RWPE1 (cell line): ENCODE measurements at regions not wholly inside any gene's neighbourhood (a gene's known extent, or its start where the extent isn't known, plus 50 kb on each side); places are given as distances from the start of the nearest gene placed in this dataset.
"Not testable (repeated sequence)": the region's sequence is repeated elsewhere in the genome, so short reads cannot be mapped to it uniquely, and the experiment has no call there.

Source experiments
- CTCF ChIA-PET: fragments of 350-600 bp; sonication (Branson Sonifier 250); formaldehyde crosslinking; extraction: SDS; loops from one replicate; lab custom pipeline; 2021; lab: Yijun Ruan, JAX
- POLR2A ChIA-PET: fragments of 400-600 bp; formaldehyde crosslinking; extraction: SDS; loops from one replicate; lab custom pipeline; 2020; ENCODE audit warnings: antibody characterized with exemption; ENCODE audit not compliant: low non-redundant PET; lab: Yijun Ruan, JAX
- DNase-seq: peaks from one replicate; pipeline ENCODE4 v3.0.0; 2012; ENCODE audit warnings: low spot score
- H3K27ac ChIP-seq: fragments of 450-650 bp; 2 replicates; pipeline ENCODE4 v1.5.1; 2017
- TF ChIP-seq, protein P1 (sequence below): fragments of 450-650 bp; conservative IDR thresholded peaks from 2 replicates; pipeline ENCODE4 v1.5.1; 2017; ENCODE audit warnings: low read depth, mild to moderate bottlenecking

- ChIA-PET CTCF (no interaction called here), POLR2A (no interaction called here)
- TF ChIP-seq, protein P1, sequence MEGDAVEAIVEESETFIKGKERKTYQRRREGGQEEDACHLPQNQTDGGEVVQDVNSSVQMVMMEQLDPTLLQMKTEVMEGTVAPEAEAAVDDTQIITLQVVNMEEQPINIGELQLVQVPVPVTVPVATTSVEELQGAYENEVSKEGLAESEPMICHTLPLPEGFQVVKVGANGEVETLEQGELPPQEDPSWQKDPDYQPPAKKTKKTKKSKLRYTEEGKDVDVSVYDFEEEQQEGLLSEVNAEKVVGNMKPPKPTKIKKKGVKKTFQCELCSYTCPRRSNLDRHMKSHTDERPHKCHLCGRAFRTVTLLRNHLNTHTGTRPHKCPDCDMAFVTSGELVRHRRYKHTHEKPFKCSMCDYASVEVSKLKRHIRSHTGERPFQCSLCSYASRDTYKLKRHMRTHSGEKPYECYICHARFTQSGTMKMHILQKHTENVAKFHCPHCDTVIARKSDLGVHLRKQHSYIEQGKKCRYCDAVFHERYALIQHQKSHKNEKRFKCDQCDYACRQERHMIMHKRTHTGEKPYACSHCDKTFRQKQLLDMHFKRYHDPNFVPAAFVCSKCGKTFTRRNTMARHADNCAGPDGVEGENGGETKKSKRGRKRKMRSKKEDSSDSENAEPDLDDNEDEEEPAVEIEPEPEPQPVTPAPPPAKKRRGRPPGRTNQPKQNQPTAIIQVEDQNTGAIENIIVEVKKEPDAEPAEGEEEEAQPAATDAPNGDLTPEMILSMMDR: no peak
- DNase-seq: no peak
- no peak overlapping the region for H3K27ac ChIP-seq
Measured at GRCh38 chr13:107928762-107929161, 286.6 kb downstream of the LIG4 start.

GRCh38 chr13:107927557-107927956, 287.8 kb downstream of the LIG4 start:
- TF ChIP-seq, protein P1: no peak
- CTCF ChIA-PET: no interaction called here
- POLR2A ChIA-PET: no interaction called here
- DNase-seq: no peak
- H3K27ac ChIP-seq: no peak overlapping the region

DNA sequence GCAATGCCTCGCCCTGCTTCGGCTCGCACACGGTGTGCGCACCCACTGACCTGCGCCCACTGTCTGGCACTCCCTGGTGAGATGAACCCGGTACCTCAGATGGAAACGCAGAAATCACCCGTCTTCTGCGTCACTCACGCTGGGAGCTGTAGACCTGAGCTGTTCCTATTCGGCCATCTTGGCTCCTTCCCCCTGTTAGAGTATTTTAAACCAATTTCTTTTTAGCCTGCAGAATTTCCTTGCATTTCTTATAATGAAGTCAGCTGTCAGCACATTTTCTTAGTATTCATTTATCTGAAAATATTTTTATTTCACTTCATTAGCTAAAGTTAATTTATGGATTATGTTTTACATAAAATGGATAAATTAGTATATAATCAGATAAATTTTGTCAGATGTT, 288.8 kb downstream of the LIG4 start:
- CTCF ChIA-PET, DNase-seq, H3K27ac ChIP-seq, POLR2A ChIA-PET: not testable (repeated sequence)

DNA sequence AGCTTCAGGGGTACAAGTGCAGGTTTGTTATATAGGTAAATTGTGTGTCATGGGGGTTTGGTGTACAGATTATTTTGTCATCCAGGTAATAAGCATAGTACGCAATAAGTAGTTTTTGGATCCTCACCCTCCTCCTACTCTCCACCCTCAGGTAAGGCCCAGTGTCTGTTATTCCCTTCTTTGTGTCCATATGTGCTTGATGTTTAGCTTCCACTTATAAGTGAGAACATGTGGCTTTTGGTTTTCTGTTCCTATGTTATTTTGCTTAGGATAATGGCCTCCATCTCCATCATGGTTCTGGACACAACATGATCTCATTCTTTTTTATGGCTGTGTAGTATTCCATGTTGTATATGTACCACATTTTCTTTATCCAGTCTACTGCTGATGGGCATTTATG, 298.4 kb downstream of the LIG4 start:
- H3K27ac ChIP-seq, CTCF ChIA-PET, DNase-seq, POLR2A ChIA-PET: not testable (repeated sequence)

- no peak overlapping the region for H3K27ac ChIP-seq
- ChIA-PET POLR2A (no interaction called here), CTCF (no interaction called here)
- no peak for DNase-seq
- TF ChIP-seq, protein P1: no peak
Measured at GRCh38 chr13:107912745-107913144, 302.6 kb downstream of the LIG4 start.

DNA sequence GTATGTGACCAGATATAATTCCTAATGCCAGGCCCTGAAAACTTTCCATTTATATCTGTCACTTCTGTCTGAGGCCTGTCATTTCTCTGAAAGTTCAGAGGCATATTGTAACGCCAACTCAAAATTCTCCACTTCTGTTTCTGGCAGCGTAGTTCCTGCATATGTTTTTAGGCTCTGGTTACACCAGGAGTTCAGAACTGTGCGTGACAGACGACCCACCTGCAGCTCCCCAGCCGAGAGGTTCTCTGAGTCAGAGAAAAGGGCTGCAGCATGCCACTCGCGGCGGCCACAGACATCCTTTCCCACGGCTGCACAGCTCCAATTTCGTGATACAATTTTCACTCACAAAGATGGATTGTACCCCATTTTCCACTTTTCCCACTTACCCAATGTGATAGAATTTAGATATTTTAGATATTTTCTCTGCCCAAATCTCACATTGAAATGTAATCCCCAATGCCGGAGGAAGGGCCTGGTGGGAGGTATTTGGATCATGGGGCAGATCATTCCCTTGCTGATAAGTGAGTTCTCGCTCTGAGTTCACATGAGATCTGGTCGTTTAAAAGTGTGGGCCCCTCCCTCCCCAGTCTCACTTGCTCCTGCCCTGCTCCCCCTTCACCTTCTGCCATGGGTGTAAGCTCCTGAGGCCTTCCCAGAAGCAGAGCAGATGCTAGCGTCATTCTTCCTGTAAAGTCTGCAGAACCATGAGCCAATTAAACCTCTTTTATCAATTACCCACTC, 308.1 kb downstream of the LIG4 start:
- POLR2A ChIA-PET: no interaction called here
- DNase-seq: no peak
- CTCF ChIA-PET: no interaction called here
- TF ChIP-seq, protein P1: no peak
- no peak overlapping the region for H3K27ac ChIP-seq

DNA sequence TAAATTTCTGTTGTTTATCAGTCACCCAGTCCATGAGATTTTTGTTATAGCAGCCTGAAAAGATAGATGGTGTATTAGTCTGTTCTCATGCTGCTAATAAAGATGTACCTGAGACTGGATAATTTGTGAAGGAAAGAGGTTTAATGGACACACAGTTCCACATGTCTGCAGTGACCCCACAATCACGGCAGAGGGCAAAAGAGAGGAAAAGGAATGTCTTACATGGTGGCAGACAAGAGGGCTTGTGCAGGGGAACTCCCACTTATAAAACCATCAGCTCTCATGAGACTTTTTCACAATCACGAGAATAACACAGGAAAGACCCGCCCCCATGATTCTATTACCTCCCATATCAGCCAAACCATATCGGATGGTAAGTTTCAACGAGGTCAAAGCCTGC, 309.2 kb downstream of the LIG4 start:
- no peak for DNase-seq
- ChIA-PET POLR2A (no interaction called here), CTCF (no interaction called here)
- TF ChIP-seq, protein P1: no peak
- no peak overlapping the region for H3K27ac ChIP-seq
